ENCODE measurements at regions not wholly inside any gene's neighbourhood (a gene's known extent, or its start where the extent isn't known, plus 50 kb on each side); places are given as distances from the start of the nearest gene placed in this dataset.

GRCh38 chr21:35925497-35925896, 134.8 kb downstream of the SETD4 start (continued):
- 0 out of 2 replicates have a peak, but pooled peaks have one; percentile 33 for TF ChIP-seq HOMEZ (CRISPR knock-in tag; IDR thresholded peaks at IDR 0.05; ENCODE audit: low read depth)
- TF ChIP-seq, protein P1, sequence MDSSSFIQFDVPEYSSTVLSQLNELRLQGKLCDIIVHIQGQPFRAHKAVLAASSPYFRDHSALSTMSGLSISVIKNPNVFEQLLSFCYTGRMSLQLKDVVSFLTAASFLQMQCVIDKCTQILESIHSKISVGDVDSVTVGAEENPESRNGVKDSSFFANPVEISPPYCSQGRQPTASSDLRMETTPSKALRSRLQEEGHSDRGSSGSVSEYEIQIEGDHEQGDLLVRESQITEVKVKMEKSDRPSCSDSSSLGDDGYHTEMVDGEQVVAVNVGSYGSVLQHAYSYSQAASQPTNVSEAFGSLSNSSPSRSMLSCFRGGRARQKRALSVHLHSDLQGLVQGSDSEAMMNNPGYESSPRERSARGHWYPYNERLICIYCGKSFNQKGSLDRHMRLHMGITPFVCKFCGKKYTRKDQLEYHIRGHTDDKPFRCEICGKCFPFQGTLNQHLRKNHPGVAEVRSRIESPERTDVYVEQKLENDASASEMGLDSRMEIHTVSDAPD (CRISPR knock-in tag; IDR thresholded peaks at IDR 0.05), result no peak
- TF ChIP-seq ZFP36L1 (CRISPR knock-in tag; IDR thresholded peaks at IDR 0.05), result no peak
- TF ChIP-seq IRF9 (CRISPR knock-in tag; IDR thresholded peaks at IDR 0.05; ENCODE audit: borderline replicate concordance), result no peak
- TF ChIP-seq ARID3A (IDR thresholded peaks at IDR 0.05; ENCODE audit: low read depth, low read length), result peak; percentile 76

GRCh38 chr21:35924714-35925301, 135.5 kb downstream of the SETD4 start:
- ATAC-seq, result peak; percentile 17; the same call in 2 of the 3 replicates
- in situ Hi-C loops (cut with HindIII; ENCODE audit: extremely low pct_ligation_motif_present, low pct_unique_long_range_greater_than_20kb), result loop anchor here (25.0 kb wide), 1 partner anchor 1038 kb away; no protein-coding TSS in a partner anchor

More at GRCh38 chr21:35924714-35925301, 135.5 kb downstream of the SETD4 start:
- Histone ChIP-seq H3K4me1 (ENCODE audit: insufficient read depth, low read length) (peaks cover 45% of the 10 kb centered on the region), H3K27ac (ENCODE audit: extremely low read length, insufficient read depth, low read length) (no peak overlapping the region), H3K9ac (ENCODE audit: insufficient read depth, low read depth, low read length) (no peak overlapping the region), H3K9me3 (ENCODE audit: low read length) (no peaks in the 10 kb centered on the region), H3K79me2 (ENCODE audit: insufficient read depth, low read length) (no peaks in the 10 kb centered on the region), H3K4me2 (ENCODE audit: low read depth, low read length) (no peak overlapping the region), H2AFZ (ENCODE audit: low read length) (no peak overlapping the region), H3K4me3 (replicated peaks in 1 of 3; ENCODE audit: insufficient read depth in 1 of 3, low read depth in 2 of 3, low read length in 3 of 3) (no peak overlapping the region), H4K20me1 (ENCODE audit: insufficient read depth, low read length) (no peaks in the 10 kb centered on the region), H3K27me3 (ENCODE audit: control insufficient read depth in 1 of 2, insufficient read depth in 2 of 2, low read length in 2 of 2) (no peaks in the 10 kb centered on the region), H3K36me3 (replicated peaks in 1 of 2; ENCODE audit: control insufficient read depth in 1 of 2, insufficient read depth in 2 of 2, low read length in 2 of 2) (no peaks in the 10 kb centered on the region)
- FAIRE-seq (no peak), DNase-seq (ENCODE audit: low spot score) (no peak)
- intact Hi-C loops (cut with micrococcal nuclease; ENCODE audit: unreplicated experiment), result no loop called here
- POLR2A ChIA-PET, result interaction anchor here (1.0 kb wide), 1 partner anchor 29 kb away, joined by 3 read pairs; no protein-coding TSS in a partner anchor
- WGBS (ENCODE audit: low lambda C conversion rate), result 73% methylated on average over 6 of the region's 6 CpGs
- CTCF ChIA-PET (ENCODE audit: low intra/inter-chr PET ratio, low total read pairs), result no interaction called here
- TF ChIP-seq CEBPB (IDR thresholded peaks at IDR 0.05; ENCODE audit: borderline replicate concordance, low read depth, low read length) (peak; percentile 53), ZFP90 (CRISPR knock-in tag; IDR thresholded peaks at IDR 0.05; ENCODE audit: borderline replicate concordance) (no peak), CREB1 (IDR thresholded peaks at IDR 0.05) (0 out of 2 replicates have a peak, but pooled peaks have one; percentile 4), CREB1 (CRISPR knock-in tag; IDR thresholded peaks at IDR 0.05) (no peak), MIER2 (CRISPR knock-in tag; IDR thresholded peaks at IDR 0.05) (no peak)
- no TSS peak for BruUV-seq (replicated peaks)

Measured in HepG2 (cell line).